Peyer's patch (tissue), 4 donors: ENCODE measurements at regions not wholly inside any gene's neighbourhood (a gene's known extent, or its start where the extent isn't known, plus 50 kb on each side); places are given as distances from the start of the nearest gene placed in this dataset.

ENCODE experiments used
- DNase-seq, 3 donors: peaks; one replicate each; pipeline ENCODE4 v3.0.0-alpha.2; 2017 to 2019
- H3K27ac ChIP-seq, 4 donors: fragments of 200-600 bp; sonication (generic); one replicate each; pipeline ENCODE4 v1.5.1; 2016 to 2019
- H3K27me3 ChIP-seq, 2 donors: fragments of 200-600 bp; sonication (generic); one replicate each; pipeline ENCODE4 v1.5.1; 2019
- H3K36me3 ChIP-seq, 3 donors: fragments of 200-600 bp; sonication (generic); one replicate each; pipeline ENCODE4 v1.5.1; 2016 to 2019
- H3K4me1 ChIP-seq, 4 donors: fragments of 200-600 bp; sonication (generic); one replicate each; pipeline ENCODE4 v1.5.1; 2016 to 2019
- H3K4me3 ChIP-seq, 4 donors: fragments of 200-600 bp; sonication (generic); 1 replicate in 3 of 4; 2 replicates in 1 of 4; pipeline ENCODE4 v1.5.1; 2016 to 2019; ENCODE audit warnings: mild to moderate bottlenecking in 1 of 4
- H3K9me3 ChIP-seq, 4 donors: fragments of 200-600 bp; sonication (generic); one replicate each; pipeline ENCODE4 v1.5.1; 2016 to 2019; ENCODE audit warnings: mild to moderate bottlenecking in 1 of 4
- CTCF ChIP-seq, 6 experiments: fragments of 450-650 bp in 4 of 6; fragments of 200-600 bp in 2 of 6; sonication (generic) in 1 of 6; IDR thresholded peaks; one replicate each; pipeline ENCODE4 v1.5.1; 2017 to 2019; ENCODE audit warnings: antibody characterized with exemption in 6 of 6, mild to moderate bottlenecking in 3 of 6, moderate library complexity in 1 of 6
- POLR2A ChIP-seq, 2 donors: fragments of 450-650 bp; IDR thresholded peaks; one replicate each; pipeline ENCODE4 v1.5.1; 2017; ENCODE audit warnings: antibody characterized with exemption in 2 of 2, mild to moderate bottlenecking in 2 of 2, moderate library complexity in 2 of 2

- no peaks in the 10 kb centered on the region for H3K9me3 ChIP-seq
- DNase-seq, result no peak
- H3K27me3 ChIP-seq, result no peaks in the 10 kb centered on the region
- H3K4me1 ChIP-seq, result no peaks in the 10 kb centered on the region
- TF ChIP-seq CTCF (IDR thresholded peaks at IDR 0.05) (no peak), POLR2A (IDR thresholded peaks at IDR 0.05) (no peak)
- no peak overlapping the region for H3K27ac ChIP-seq
- no peak overlapping the region for H3K4me3 ChIP-seq
- no peaks in the 10 kb centered on the region for H3K36me3 ChIP-seq
These were observed 202.3 kb downstream of the URI1 start for GRCh38 chr19:30144242-30144758.

- Histone ChIP-seq H3K36me3 (no peaks in the 10 kb centered on the region), H3K9me3 (no peaks in the 10 kb centered on the region), H3K27me3 (no peaks in the 10 kb centered on the region), H3K27ac (no peak overlapping the region), H3K4me1 (no peaks in the 10 kb centered on the region), H3K4me3 (no peak overlapping the region)
- no peak for TF ChIP-seq POLR2A (IDR thresholded peaks at IDR 0.05)
- no peak for TF ChIP-seq CTCF (IDR thresholded peaks at IDR 0.05)
- no peak for DNase-seq
These were observed 202.8 kb downstream of the URI1 start for GRCh38 chr19:30144802-30145201.

- H3K9me3 ChIP-seq, result no peaks in the 10 kb centered on the region
- no peak overlapping the region for H3K4me3 ChIP-seq
- no peak for TF ChIP-seq POLR2A (IDR thresholded peaks at IDR 0.05)
- TF ChIP-seq CTCF (IDR thresholded peaks at IDR 0.05), result no peak
- no peaks in the 10 kb centered on the region for H3K36me3 ChIP-seq
- H3K27ac ChIP-seq, result no peak overlapping the region
- no peaks in the 10 kb centered on the region for H3K4me1 ChIP-seq
- no peak for DNase-seq
- H3K27me3 ChIP-seq, result no peaks in the 10 kb centered on the region
These were observed 203.4 kb downstream of the URI1 start for GRCh38 chr19:30145467-30145866.

GRCh38 chr19:30146346-30146745 is 204.3 kb downstream of the URI1 start:
- no peak overlapping the region for H3K4me3 ChIP-seq
- TF ChIP-seq CTCF (IDR thresholded peaks at IDR 0.05), result no peak
- TF ChIP-seq POLR2A (IDR thresholded peaks at IDR 0.05), result no peak
- no peak for DNase-seq
- no peaks in the 10 kb centered on the region for H3K36me3 ChIP-seq
- no peaks in the 10 kb centered on the region for H3K9me3 ChIP-seq
- no peaks in the 10 kb centered on the region for H3K27me3 ChIP-seq
- no peak overlapping the region for H3K27ac ChIP-seq
- no peaks in the 10 kb centered on the region for H3K4me1 ChIP-seq

- Histone ChIP-seq H3K9me3 (no peaks in the 10 kb centered on the region), H3K4me3 (no peak overlapping the region), H3K4me1 (no peaks in the 10 kb centered on the region), H3K27me3 (no peaks in the 10 kb centered on the region), H3K36me3 (no peaks in the 10 kb centered on the region), H3K27ac (no peak overlapping the region)
- TF ChIP-seq POLR2A (IDR thresholded peaks at IDR 0.05), result no peak
- no peak for TF ChIP-seq CTCF (IDR thresholded peaks at IDR 0.05)
- DNase-seq, result no peak
These were observed 206.2 kb downstream of the URI1 start for GRCh38 chr19:30148039-30148790.
